H1 (cell line): ENCODE measurements at regions not wholly inside any gene's neighbourhood (a gene's known extent, or its start where the extent isn't known, plus 50 kb on each side); places are given as distances from the start of the nearest gene placed in this dataset.

ENCODE experiments used
- CTCF ChIA-PET: fragments of 300-600 bp; sonication (Branson Sonifier 250); formaldehyde crosslinking; loops from one replicate; lab custom pipeline; 2021; ENCODE audit not compliant: partially characterized antibody; lab: Charles Lee
- POLR2A ChIA-PET: fragments of 300-600 bp; sonication (Branson Sonifier 250); formaldehyde crosslinking; loops from one replicate; lab custom pipeline; 2021; ENCODE audit warnings: inconsistent platforms; ENCODE audit not compliant: partially characterized antibody; lab: Charles Lee
- DNase-seq, 2 experiments: peaks; one replicate each; pipeline versions ENCODE4 v3.0.0 to v3.0.0-alpha.2; 2010 to 2022; ENCODE audit warnings: low spot score in 2 of 2, low read depth in 1 of 2, mixed read lengths in 1 of 2
- FAIRE-seq: peaks from 2 replicates; lab custom pipeline; 2011; peaks lifted over from hg19 to GRCh38; lab: Jason Lieb, UNC
- H2AFZ ChIP-seq: 2 replicates; pipeline ENCODE4 v1.8.1; 2012; ENCODE audit warnings: low read length, inconsistent platforms
- H2AK5ac ChIP-seq: 2 replicates; pipeline ENCODE4 v1.6.1; 2013; ENCODE audit warnings: low read depth, low read length
- H2BK120ac ChIP-seq: replicated peaks from 2 replicates; pipeline ENCODE3; 2013; ENCODE audit warnings: low read depth, low read length, inconsistent platforms
- H2BK12ac ChIP-seq: 2 replicates; pipeline ENCODE4 v1.6.1; 2013; ENCODE audit warnings: low read depth, low read length
- H2BK15ac ChIP-seq: 2 replicates; pipeline ENCODE4 v1.6.1; 2013; ENCODE audit warnings: low read length
- H2BK20ac ChIP-seq: 2 replicates; pipeline ENCODE4 v1.6.1; 2013; ENCODE audit warnings: low read length
- H2BK5ac ChIP-seq: 2 replicates; pipeline ENCODE4 v1.6.1; 2013; ENCODE audit warnings: low read depth, low read length
- H3K14ac ChIP-seq: 2 replicates; pipeline ENCODE4 v1.6.1; 2013; ENCODE audit warnings: inconsistent platforms; ENCODE audit not compliant: insufficient read length
- H3K18ac ChIP-seq: 2 replicates; pipeline ENCODE4 v1.6.1; 2013; ENCODE audit warnings: low read length; ENCODE audit errors: extremely low read depth
- H3K23ac ChIP-seq: 2 replicates; pipeline ENCODE4 v1.6.1; 2013; ENCODE audit warnings: inconsistent platforms; ENCODE audit not compliant: insufficient read length
- H3K23me2 ChIP-seq: 2 replicates; pipeline ENCODE4 v1.6.1; 2013; ENCODE audit warnings: low read depth, low read length
- H3K27ac ChIP-seq: 2 replicates; pipeline ENCODE4 v1.6.1; 2011; ENCODE audit warnings: low read depth, low read length, inconsistent platforms
- H3K27me3 ChIP-seq, 4 experiments: replicated peaks in 1 of 4; 1 replicate in 1 of 4; 2 replicates in 3 of 4; pipeline versions ENCODE4 v1.6.1 to v1.8.1; 2011 to 2013; ENCODE audit warnings: low read length in 3 of 4, mild to moderate bottlenecking in 3 of 4, inconsistent platforms in 2 of 4, mixed read lengths in 2 of 4, moderate library complexity in 1 of 4; ENCODE audit not compliant: control insufficient read depth in 3 of 4, insufficient read depth in 3 of 4; ENCODE audit errors: extremely low read depth in 1 of 4
- H3K36me3 ChIP-seq, 4 experiments: 2 replicates each; pipeline versions ENCODE4 v1.6.1 to v1.8.1; 2011 to 2013; ENCODE audit warnings: mild to moderate bottlenecking in 4 of 4, low read length in 3 of 4, moderate library complexity in 2 of 4, control low read depth in 1 of 4, inconsistent platforms in 1 of 4; ENCODE audit not compliant: insufficient read depth in 4 of 4, control insufficient read depth in 2 of 4
- H3K4ac ChIP-seq: replicated peaks from 2 replicates; pipeline ENCODE3; 2013; ENCODE audit warnings: low read length, low read depth, mixed read lengths, inconsistent platforms; ENCODE audit not compliant: insufficient read length
- H3K4me1 ChIP-seq, 4 experiments: replicated peaks in 1 of 4; 1 replicate in 1 of 4; 2 replicates in 3 of 4; pipeline versions ENCODE4 v1.6.1 to v1.8.1; 2011 to 2013; ENCODE audit warnings: low read length in 3 of 4, inconsistent platforms in 2 of 4, mixed read lengths in 1 of 4; ENCODE audit not compliant: insufficient read depth in 4 of 4, control insufficient read depth in 3 of 4
- H3K4me2 ChIP-seq, 2 experiments: 2 replicates each; pipeline versions ENCODE4 v1.6.1 to v1.8.1; 2011 to 2013; ENCODE audit warnings: low read depth in 2 of 2, low read length in 2 of 2, control low read depth in 1 of 2, inconsistent platforms in 1 of 2, mild to moderate bottlenecking in 1 of 2; ENCODE audit not compliant: insufficient read depth in 1 of 2
- H3K4me3 ChIP-seq, 4 experiments: fragments of 200-600, 300-600 bp in 1 of 4; sonication (generic), shearing (Covaris generic), sonication (Bioruptor Twin) in 1 of 4; 2 replicates each; pipeline versions ENCODE4 v1.5.1 to v1.8.1; 2011 to 2016; ENCODE audit warnings: low read length in 4 of 4, low read depth in 3 of 4, control low read depth in 2 of 4, inconsistent platforms in 2 of 4, mild to moderate bottlenecking in 2 of 4, mixed read lengths in 1 of 4, moderate library complexity in 1 of 4; ENCODE audit not compliant: insufficient read depth in 2 of 4; ENCODE audit errors: extremely low read depth in 1 of 4
- H3K56ac ChIP-seq: replicated peaks from 2 replicates; pipeline ENCODE3; 2013; ENCODE audit warnings: low read depth, mild to moderate bottlenecking, mixed read lengths, low read length, inconsistent platforms; ENCODE audit not compliant: insufficient read length
- H3K79me1 ChIP-seq: 2 replicates; pipeline ENCODE4 v1.6.1; 2013; ENCODE audit warnings: low read depth, low read length, control low read depth
- H3K79me2 ChIP-seq, 2 experiments: 2 replicates each; pipeline versions ENCODE4 v1.6.1 to v1.8.1; 2012 to 2013; ENCODE audit warnings: low read length in 2 of 2, mild to moderate bottlenecking in 2 of 2, inconsistent platforms in 1 of 2; ENCODE audit not compliant: insufficient read depth in 2 of 2, control insufficient read depth in 1 of 2
- H3K9ac ChIP-seq, 4 experiments: replicated peaks in 1 of 4; 1 replicate in 1 of 4; 2 replicates in 3 of 4; pipeline versions ENCODE4 v1.6.1 to v1.8.1; 2011 to 2013; ENCODE audit warnings: low read depth in 3 of 4, low read length in 3 of 4, control low read depth in 2 of 4, mild to moderate bottlenecking in 2 of 4, moderate library complexity in 2 of 4, inconsistent platforms in 1 of 4; ENCODE audit errors: extremely low read depth in 1 of 4
- H3K9me3 ChIP-seq, 2 experiments: 2 replicates each; pipeline versions ENCODE4 v1.6.1 to v1.8.1; 2012 to 2013; ENCODE audit warnings: mild to moderate bottlenecking in 2 of 2, moderate library complexity in 2 of 2, control low read depth in 1 of 2, inconsistent platforms in 1 of 2, low read depth in 1 of 2, low read length in 1 of 2, mixed read lengths in 1 of 2; ENCODE audit not compliant: insufficient read depth in 2 of 2
- H4K20me1 ChIP-seq, 2 experiments: replicated peaks in 1 of 2; 2 replicates each; pipeline versions ENCODE3 to v1.8.1; 2011 to 2013; ENCODE audit warnings: inconsistent platforms in 2 of 2, low read length in 2 of 2, mild to moderate bottlenecking in 1 of 2; ENCODE audit not compliant: insufficient read depth in 2 of 2, control insufficient read depth in 1 of 2
- H4K5ac ChIP-seq: 2 replicates; pipeline ENCODE4 v1.6.1; 2013; ENCODE audit warnings: low read length, low read depth, mixed read lengths, inconsistent platforms; ENCODE audit not compliant: insufficient read length
- H4K8ac ChIP-seq: 2 replicates; pipeline ENCODE4 v1.8.0; 2013; ENCODE audit warnings: mild to moderate bottlenecking, moderate library complexity, low read length, inconsistent platforms; ENCODE audit not compliant: insufficient read depth; ENCODE audit errors: extremely low read depth
- H4K91ac ChIP-seq: replicated peaks from 2 replicates; pipeline ENCODE3; 2013; ENCODE audit warnings: low read length, mixed read lengths, inconsistent platforms; ENCODE audit not compliant: insufficient read length
- EP300 ChIP-seq, 2 experiments: IDR thresholded peaks; 1 replicate in 1 of 2; 2 replicates in 1 of 2; pipeline ENCODE4 v1.6.1; 2011 to 2012; ENCODE audit warnings: low read depth in 2 of 2, low read length in 2 of 2, mild to moderate bottlenecking in 2 of 2, borderline replicate concordance in 1 of 2, inconsistent platforms in 1 of 2, moderate library complexity in 1 of 2
- KDM1A ChIP-seq: fragments of 200-600, 300-600 bp; sonication (generic); IDR thresholded peaks from 2 replicates; pipeline ENCODE4 v1.7.1; 2016; ENCODE audit warnings: mild to moderate bottlenecking, low read length, borderline replicate concordance
- RXRA ChIP-seq: IDR thresholded peaks from 2 replicates; pipeline ENCODE4 v1.6.1; 2011; ENCODE audit warnings: low read depth, mild to moderate bottlenecking, low read length, moderate library complexity; ENCODE audit not compliant: insufficient read depth
- SP4 ChIP-seq: IDR thresholded peaks from 2 replicates; pipeline ENCODE4 v1.6.1; 2012; ENCODE audit warnings: low read length, inconsistent platforms
- whole genome bisulfite sequencing, 2 experiments: shearing (Covaris generic) in 1 of 2; methylation state at CpG; one replicate each; pipeline versions ENCODE4 v1.1.6 to v1.1.7; 2013 to 2015; ENCODE audit warnings: low lambda C conversion rate in 2 of 2, mixed read lengths in 2 of 2, inconsistent platforms in 1 of 2, low coverage in 1 of 2, missing lambda C conversion rate in 1 of 2; ENCODE audit not compliant: insufficient replicate concordance in 2 of 2, insufficient coverage in 1 of 2, insufficient read length in 1 of 2; ENCODE audit errors: extremely low coverage in 1 of 2, missing lambda C conversion rate in 1 of 2; 5-methylcytosine and 5-hydroxymethylcytosine counted together

GRCh38 chrX:33339219-33339618, 127.9 kb upstream of the DMD start:
- Histone ChIP-seq H3K4me3 (no peak overlapping the region), H3K56ac (no peak overlapping the region), H3K4me2 (no peak overlapping the region), H2AFZ (peak overlapping the region; percentile 44; the same call in 1 of the 2 replicates), H3K23ac (no peak overlapping the region), H2AK5ac (no peak overlapping the region), H3K36me3 (no peaks in the 10 kb centered on the region), H2BK5ac (no peak overlapping the region), H3K23me2 (no peaks in the 10 kb centered on the region), H3K4ac (no peak overlapping the region), H3K4me1 (no peaks in the 10 kb centered on the region), H2BK15ac (no peak overlapping the region), H3K9me3 (no peaks in the 10 kb centered on the region), H3K27ac (no peak overlapping the region), H3K18ac (no peak overlapping the region), H3K9ac (no peak overlapping the region), H4K5ac (no peak overlapping the region), H3K79me1 (no peaks in the 10 kb centered on the region), H2BK120ac (no peak overlapping the region), H2BK20ac (no peak overlapping the region), H3K27me3 (no peaks in the 10 kb centered on the region), H4K91ac (no peak overlapping the region), H3K14ac (no peak overlapping the region), H4K8ac (no peak overlapping the region), H4K20me1 (no peaks in the 10 kb centered on the region), H3K79me2 (no peaks in the 10 kb centered on the region), H2BK12ac (no peak overlapping the region)
- ChIA-PET CTCF (interaction anchor here (0.9 to 1.3 kb wide), 3 partner anchors 149 to 961 kb away, joined by 3 to 4 read pairs (median 3); no protein-coding TSS in a partner anchor), POLR2A (no interaction called here)
- TF ChIP-seq EP300 (IDR thresholded peaks at IDR 0.05; ENCODE audit: borderline replicate concordance in 1 of 2, low read depth in 2 of 2, low read length in 2 of 2) (no peak), KDM1A (no peak), SP4 (no peak), RXRA (no peak)
- FAIRE-seq (no peak), DNase-seq (no peak)
- WGBS, 2 experiments = 55% methylated on average over 9 of the region's 9 CpGs; no CpG with 5 or more reads in 1 of the 2 experiments
